Activated CD4-positive, alpha-beta T cell treated with anti-CD3 and anti-CD28 coated beads, Interleukin-2, Interleukin-6, amounts not matched to agents 100 ng/mL and 50 ng/mL, durations not matched to agents 16 hours and 8 hours (primary cell): ENCODE measurements at regions not wholly inside any gene's neighbourhood (a gene's known extent, or its start where the extent isn't known, plus 50 kb on each side); places are given as distances from the start of the nearest gene placed in this dataset.
A peak's percentile ranks its signal among the peaks of the same experiment; 100 is the strongest.
"Not testable (repeated sequence)": the region's sequence is repeated elsewhere in the genome, so short reads cannot be mapped to it uniquely, and the experiment has no call there.

Experiments used
- DNase-seq: peaks from one replicate; pipeline ENCODE4 v3.0.0-alpha.2; 2020

GRCh38 chr22:25397616-25398015 is 166.9 kb upstream of the GRK3 start:
- DNase-seq = no peak

- DNase-seq = peak; percentile 82
These were observed 165.8 kb upstream of the GRK3 start for GRCh38 chr22:25398591-25399062.

- no peak for DNase-seq
These were observed 164.8 kb upstream of the GRK3 start for GRCh38 chr22:25399649-25400151.

- no peak for DNase-seq
These were observed 162.3 kb upstream of the GRK3 start for GRCh38 chr22:25402160-25402500.

GRCh38 chr22:25402501-25403283 is 161.8 kb upstream of the GRK3 start:
- DNase-seq = no peak

- no peak for DNase-seq
These were observed 161.1 kb upstream of the GRK3 start for GRCh38 chr22:25403284-25403810.

- peak; percentile 18 for DNase-seq
These were observed 160.5 kb upstream of the GRK3 start for GRCh38 chr22:25403811-25404471.

- no peak for DNase-seq
These were observed 159.9 kb upstream of the GRK3 start for GRCh38 chr22:25404556-25404927.

GRCh38 chr22:25404928-25405816 is 159.3 kb upstream of the GRK3 start:
- peak; percentile 80 for DNase-seq

GRCh38 chr22:25405841-25406509 is 158.5 kb upstream of the GRK3 start:
- no peak for DNase-seq

- DNase-seq = no peak
These were observed 157.8 kb upstream of the GRK3 start for GRCh38 chr22:25406510-25407210.

- DNase-seq = no peak
These were observed 157.1 kb upstream of the GRK3 start for GRCh38 chr22:25407226-25407858.

- DNase-seq = no peak
These were observed 156.6 kb upstream of the GRK3 start for GRCh38 chr22:25407859-25408229.

- DNase-seq = no peak
These were observed 155.2 kb upstream of the GRK3 start for GRCh38 chr22:25409240-25409639.

GRCh38 chr22:25410849-25411248 is 153.6 kb upstream of the GRK3 start:
- DNase-seq = no peak

- DNase-seq = no peak
These were observed 150.9 kb upstream of the GRK3 start for GRCh38 chr22:25413620-25414019.

- not testable (repeated sequence) for DNase-seq
These were observed 148.7 kb upstream of the GRK3 start for GRCh38 chr22:25415731-25416130.

- not testable (repeated sequence) for DNase-seq
These were observed 146.6 kb upstream of the GRK3 start for GRCh38 chr22:25417826-25418225.

GRCh38 chr22:25419247-25420113 is 145.0 kb upstream of the GRK3 start:
- DNase-seq = no peak

GRCh38 chr22:25420114-25420441 is 144.4 kb upstream of the GRK3 start:
- not testable (repeated sequence) for DNase-seq
